SJSA1 (cell line): ENCODE measurements at regions not wholly inside any gene's neighbourhood (a gene's known extent, or its start where the extent isn't known, plus 50 kb on each side); places are given as distances from the start of the nearest gene placed in this dataset.
"Not testable (repeated sequence)": the region's sequence is repeated elsewhere in the genome, so short reads cannot be mapped to it uniquely, and the experiment has no call there.

Experiments
- DNase-seq, 2 experiments: peaks; one replicate each; pipeline ENCODE4 v3.0.0-alpha.2; 2015 to 2020; ENCODE audit warnings: low spot score in 2 of 2, low read depth in 1 of 2
- H3K27ac ChIP-seq: fragments of 250-450 bp; sonication (Bioruptor Pico); 2 replicates; pipeline ENCODE4 v1.5.1; 2020; ENCODE audit warnings: mild to moderate bottlenecking, moderate library complexity
- H3K27me3 ChIP-seq: fragments of 250-450 bp; sonication (Bioruptor Pico); replicated peaks from 2 replicates; pipeline ENCODE4 v1.5.1; 2020; ENCODE audit warnings: mild to moderate bottlenecking, moderate library complexity
- H3K36me3 ChIP-seq: fragments of 250-450 bp; sonication (Bioruptor Pico); 2 replicates; pipeline ENCODE4 v1.5.1; 2020; ENCODE audit warnings: mild to moderate bottlenecking
- H3K4me1 ChIP-seq: fragments of 250-450 bp; sonication (Bioruptor Pico); replicated peaks from 2 replicates; pipeline ENCODE4 v1.6.1; 2021; ENCODE audit warnings: mild to moderate bottlenecking
- H3K4me3 ChIP-seq: fragments of 250-450 bp; sonication (Bioruptor Pico); 2 replicates; pipeline ENCODE4 v1.5.1; 2020; ENCODE audit warnings: mild to moderate bottlenecking
- H3K9me3 ChIP-seq: fragments of 250-450 bp; sonication (Bioruptor Pico); replicated peaks from 2 replicates; pipeline ENCODE4 v1.5.1; 2020; ENCODE audit warnings: mild to moderate bottlenecking

DNA sequence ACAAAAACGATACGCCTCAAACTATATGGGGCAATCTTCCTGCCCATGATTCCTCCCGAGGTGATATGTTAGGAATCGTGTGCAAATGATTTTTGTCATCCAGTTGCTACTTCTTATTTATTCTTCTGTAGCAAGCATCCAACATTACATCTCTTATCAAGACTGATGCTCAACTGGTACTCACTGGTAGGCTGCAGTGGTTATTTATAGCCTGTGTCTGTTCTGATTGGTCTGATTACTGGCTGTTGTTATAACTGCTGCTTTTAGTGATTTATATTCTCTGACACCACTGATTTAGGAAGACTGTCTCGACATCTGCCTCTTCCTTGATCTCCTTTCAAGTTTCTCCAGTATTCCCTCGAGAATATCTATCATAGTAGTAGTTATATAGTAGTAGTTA lies 165.8 kb downstream of the LARP7 start:
- Histone ChIP-seq H3K36me3 (no peaks in the 10 kb centered on the region), H3K4me1 (no peaks in the 10 kb centered on the region), H3K27me3 (no peaks in the 10 kb centered on the region), H3K9me3 (no peaks in the 10 kb centered on the region), H3K4me3 (no peak overlapping the region), H3K27ac (no peak overlapping the region)
- no peak for DNase-seq

DNA sequence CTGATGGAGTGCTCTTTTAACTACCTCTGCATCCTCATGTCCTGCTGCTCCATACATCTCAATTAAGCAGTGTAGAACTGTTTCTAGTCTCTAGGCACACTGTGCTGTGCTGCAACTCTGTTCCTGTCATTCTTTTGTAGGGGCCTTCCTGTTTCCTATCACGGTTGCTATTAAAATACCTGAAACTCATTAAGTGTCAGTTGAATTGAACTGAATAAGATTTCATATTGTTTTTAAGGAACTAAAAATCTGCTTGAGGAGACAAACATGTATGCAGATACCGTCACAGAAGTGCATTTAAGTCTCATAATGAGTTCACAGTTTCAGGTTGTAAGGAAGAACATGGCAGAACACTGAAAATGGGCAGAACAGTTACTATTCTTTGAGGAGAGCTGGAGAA lies 170.1 kb downstream of the LARP7 start:
- no peaks in the 10 kb centered on the region for H3K4me1 ChIP-seq
- no peak overlapping the region for H3K4me3 ChIP-seq
- DNase-seq: no peak
- no peaks in the 10 kb centered on the region for H3K36me3 ChIP-seq
- no peaks in the 10 kb centered on the region for H3K9me3 ChIP-seq
- no peak overlapping the region for H3K27ac ChIP-seq
- no peaks in the 10 kb centered on the region for H3K27me3 ChIP-seq

DNA sequence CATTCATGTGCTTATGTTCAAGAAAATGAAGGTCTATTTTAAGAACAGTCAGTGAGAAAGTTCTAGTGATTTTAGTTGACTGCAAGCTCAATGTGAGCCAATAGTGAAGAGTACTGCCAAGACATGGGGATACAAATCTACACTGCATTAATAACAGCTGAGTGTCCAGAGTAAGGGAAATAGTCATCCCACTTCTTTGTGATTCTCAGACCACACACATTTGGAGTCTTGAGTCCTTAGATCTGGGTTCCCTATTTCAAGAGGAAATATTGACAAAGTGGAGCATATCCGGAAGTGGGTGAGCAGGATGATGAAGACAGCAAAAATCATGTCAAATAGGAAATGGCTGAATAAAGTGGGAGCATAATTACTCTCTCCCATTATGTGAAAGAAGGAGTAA lies 171.1 kb downstream of the LARP7 start:
- Histone ChIP-seq H3K4me3 (no peak overlapping the region), H3K27ac (no peak overlapping the region), H3K4me1 (no peaks in the 10 kb centered on the region), H3K36me3 (no peaks in the 10 kb centered on the region), H3K27me3 (no peaks in the 10 kb centered on the region), H3K9me3 (no peaks in the 10 kb centered on the region)
- no peak for DNase-seq

DNA sequence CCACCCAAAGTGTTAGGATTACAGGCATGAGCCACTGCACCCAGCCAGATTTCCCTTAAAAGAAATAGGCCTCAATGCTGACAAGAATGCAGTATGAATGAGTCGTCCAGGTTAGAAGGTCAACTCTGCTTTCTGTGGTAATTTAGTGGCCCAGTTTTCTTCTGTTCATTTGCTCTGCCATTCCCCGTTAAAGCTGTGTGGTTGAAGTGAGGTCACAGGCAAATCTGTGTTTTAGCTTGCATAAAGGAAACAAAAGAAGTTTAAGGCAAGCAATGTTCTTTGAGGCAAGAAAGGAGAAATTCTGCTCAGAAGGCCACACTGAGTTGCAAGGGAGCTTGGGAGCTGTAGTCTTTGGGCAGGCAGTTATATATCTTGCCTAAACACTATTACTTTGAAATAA lies 176.8 kb downstream of the LARP7 start:
- H3K4me1 ChIP-seq: no peaks in the 10 kb centered on the region
- peaks cover 6% of the 10 kb centered on the region; the same call in 1 of the 2 replicates for H3K27me3 ChIP-seq
- no peak overlapping the region for H3K4me3 ChIP-seq
- no peaks in the 10 kb centered on the region for H3K9me3 ChIP-seq
- no peaks in the 10 kb centered on the region for H3K36me3 ChIP-seq
- H3K27ac ChIP-seq: no peak overlapping the region
- DNase-seq: no peak

DNA sequence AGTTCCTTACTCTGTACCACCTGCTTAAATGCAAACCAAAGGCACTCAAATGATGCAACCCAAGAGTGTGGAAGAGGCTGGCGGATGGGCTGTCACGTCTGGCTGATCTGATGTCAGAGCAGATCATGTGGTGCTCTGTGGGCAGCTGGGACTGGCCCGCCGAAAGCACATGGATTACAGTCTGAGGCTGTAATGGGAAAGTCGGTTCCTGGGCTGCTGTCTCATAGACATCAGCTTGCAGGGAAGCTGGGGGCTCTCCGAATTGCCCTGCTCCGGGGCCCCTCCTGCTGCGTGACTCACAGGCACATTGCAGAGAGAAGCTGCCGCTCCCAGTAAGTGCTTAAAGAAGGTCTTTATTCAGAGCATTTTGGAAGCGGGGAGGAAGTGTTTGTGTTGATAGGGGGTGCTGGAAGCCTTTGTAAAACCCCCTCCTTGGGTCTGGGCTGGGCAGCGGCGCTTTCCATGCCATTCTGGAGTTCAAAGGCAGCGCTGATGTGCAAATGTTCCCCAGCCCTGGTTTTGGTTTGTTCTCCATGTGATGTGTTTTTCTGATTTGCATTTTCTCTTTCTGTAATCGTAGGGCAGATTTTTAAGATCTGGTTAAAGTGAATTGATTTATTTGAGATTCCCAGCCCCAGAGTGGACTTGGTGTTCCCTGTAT lies 181.1 kb downstream of the LARP7 start:
- Histone ChIP-seq H3K27ac (no peak overlapping the region), H3K4me3 (no peak overlapping the region), H3K4me1 (no peaks in the 10 kb centered on the region), H3K36me3 (no peaks in the 10 kb centered on the region), H3K9me3 (no peaks in the 10 kb centered on the region), H3K27me3 (peaks cover 6% of the 10 kb centered on the region; the same call in 1 of the 2 replicates)
- DNase-seq: peak; percentile 18 to 54

DNA sequence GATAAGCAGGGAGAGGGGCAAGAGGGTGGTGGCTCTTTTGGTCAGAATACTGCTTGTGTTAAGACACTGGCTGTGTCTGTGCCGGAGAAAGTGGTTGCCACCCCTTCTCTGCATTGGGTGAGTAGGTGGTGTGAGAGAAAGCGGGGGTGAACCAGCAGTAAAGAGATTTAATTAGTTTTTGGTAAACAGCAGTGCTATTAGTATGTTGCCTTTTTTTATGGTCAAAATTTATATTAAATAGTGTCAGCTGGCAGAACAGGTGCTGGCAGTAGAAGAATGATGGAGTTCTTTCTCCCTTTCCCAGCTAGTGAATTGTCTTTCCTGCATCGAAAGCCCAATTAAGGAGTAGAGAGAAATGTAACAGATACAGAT lies 181.6 kb downstream of the LARP7 start:
- no peak overlapping the region for H3K27ac ChIP-seq
- no peak for DNase-seq

DNA sequence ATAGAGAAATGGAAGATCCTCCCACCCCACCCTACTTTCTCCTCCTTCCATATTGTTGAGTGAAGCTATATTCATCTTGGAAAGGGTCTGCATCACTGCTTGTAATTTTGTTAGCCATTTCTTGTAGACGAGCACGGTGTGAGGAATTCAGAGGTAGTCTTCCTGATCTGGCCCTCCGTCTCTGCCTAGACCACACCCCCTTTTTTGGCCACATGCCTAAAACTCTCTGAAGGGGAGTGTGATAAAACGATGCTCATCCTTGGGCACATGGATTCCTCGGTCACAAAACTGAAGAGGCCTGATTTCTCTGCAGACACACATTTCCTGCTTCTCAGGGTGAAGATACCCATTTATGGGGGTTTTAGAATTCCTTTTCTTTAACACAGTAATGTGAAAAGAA lies 182.8 kb downstream of the LARP7 start:
- Histone ChIP-seq H3K27ac (no peak overlapping the region), H3K9me3 (no peaks in the 10 kb centered on the region), H3K36me3 (no peaks in the 10 kb centered on the region), H3K4me3 (no peak overlapping the region), H3K4me1 (no peaks in the 10 kb centered on the region), H3K27me3 (peaks cover 6% of the 10 kb centered on the region; the same call in 1 of the 2 replicates)
- DNase-seq: no peak

More for the DNA sequence above, 181.6 kb downstream of the LARP7 start:
- no peaks in the 10 kb centered on the region for H3K36me3 ChIP-seq
- no peaks in the 10 kb centered on the region for H3K9me3 ChIP-seq
- no peak overlapping the region for H3K4me3 ChIP-seq
- H3K27me3 ChIP-seq: peaks cover 6% of the 10 kb centered on the region; the same call in 1 of the 2 replicates
- no peaks in the 10 kb centered on the region for H3K4me1 ChIP-seq

DNA sequence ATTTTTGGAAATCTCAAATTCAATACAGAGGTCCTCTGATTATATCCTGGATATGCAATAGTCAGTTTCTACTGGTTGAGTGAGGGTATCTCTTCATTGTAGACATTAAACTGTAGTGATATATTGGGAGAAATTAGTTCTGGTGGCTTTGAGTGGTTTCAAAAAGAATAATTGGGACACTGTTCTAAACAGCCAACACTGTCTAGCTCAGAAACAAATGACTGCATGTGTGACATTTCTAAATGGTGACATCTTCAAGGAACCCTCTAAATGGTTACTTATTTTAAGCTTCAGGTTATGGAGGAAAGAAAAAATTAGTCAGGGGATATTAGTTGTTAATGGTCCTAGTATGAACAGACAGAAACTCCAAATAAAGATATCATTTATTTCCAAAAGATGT lies 186.2 kb downstream of the LARP7 start:
- Histone ChIP-seq H3K27ac (no peak overlapping the region), H3K9me3 (no peaks in the 10 kb centered on the region), H3K27me3 (no peaks in the 10 kb centered on the region), H3K4me3 (no peak overlapping the region), H3K4me1 (no peaks in the 10 kb centered on the region), H3K36me3 (no peaks in the 10 kb centered on the region)
- DNase-seq: no peak

DNA sequence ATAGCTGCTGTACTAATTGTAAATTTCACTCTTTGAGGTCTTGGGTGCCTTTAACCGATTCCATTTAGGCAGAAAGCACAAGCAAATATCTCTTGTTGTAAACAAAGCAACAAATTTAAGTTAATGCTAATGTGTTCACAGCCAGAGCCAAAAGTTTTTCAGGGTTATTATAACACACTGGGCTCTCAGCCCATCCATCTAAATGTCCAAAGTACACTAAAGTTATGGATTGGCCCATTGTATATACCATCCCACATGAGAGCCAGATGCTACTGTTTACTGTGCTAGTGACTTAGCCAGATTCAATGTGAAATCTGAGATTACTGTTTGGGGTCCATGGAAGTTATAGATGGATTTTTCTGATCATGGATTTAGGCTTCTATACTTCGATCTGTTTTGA lies 186.7 kb downstream of the LARP7 start:
- no peak for DNase-seq
- Histone ChIP-seq H3K9me3 (no peaks in the 10 kb centered on the region), H3K4me1 (no peaks in the 10 kb centered on the region), H3K4me3 (no peak overlapping the region), H3K36me3 (no peaks in the 10 kb centered on the region), H3K27me3 (no peaks in the 10 kb centered on the region), H3K27ac (no peak overlapping the region)

DNA sequence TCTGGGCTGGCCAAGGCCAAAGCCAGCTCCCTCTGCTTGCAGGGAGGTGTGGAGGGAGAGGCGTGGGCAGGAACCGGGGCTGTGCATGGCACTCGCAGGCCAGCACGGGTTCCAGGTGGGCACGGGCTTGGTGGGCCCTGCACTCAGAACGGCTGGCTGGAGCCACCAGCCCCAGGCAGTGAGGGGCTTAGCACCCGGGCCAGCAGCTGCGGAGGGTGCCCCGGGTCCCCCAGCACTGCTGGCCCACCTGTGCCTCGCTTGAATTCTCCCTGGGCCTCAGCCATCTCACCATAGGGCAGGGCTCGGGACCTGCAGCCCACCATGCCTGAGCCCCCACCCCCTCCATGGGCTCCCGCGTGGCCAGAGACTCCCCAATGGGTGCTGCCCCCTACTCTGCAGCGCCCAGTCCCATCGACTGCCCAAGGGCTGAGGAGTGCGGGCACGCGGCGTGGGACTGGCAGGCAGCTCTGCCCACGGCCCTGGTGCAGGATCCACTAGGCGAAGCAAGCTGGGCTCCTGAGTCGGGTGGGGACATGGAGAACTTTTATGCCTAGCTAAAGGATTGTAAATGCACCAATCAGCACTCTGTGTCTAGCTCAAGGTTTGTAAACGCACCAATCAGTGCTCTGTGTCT lies 193.9 kb downstream of the LARP7 start:
- H3K27me3 ChIP-seq: no peaks in the 10 kb centered on the region
- no peak overlapping the region for H3K4me3 ChIP-seq
- H3K27ac ChIP-seq: no peak overlapping the region
- no peaks in the 10 kb centered on the region for H3K9me3 ChIP-seq
- H3K4me1 ChIP-seq: no peaks in the 10 kb centered on the region
- no peak for DNase-seq
- no peaks in the 10 kb centered on the region for H3K36me3 ChIP-seq

DNA sequence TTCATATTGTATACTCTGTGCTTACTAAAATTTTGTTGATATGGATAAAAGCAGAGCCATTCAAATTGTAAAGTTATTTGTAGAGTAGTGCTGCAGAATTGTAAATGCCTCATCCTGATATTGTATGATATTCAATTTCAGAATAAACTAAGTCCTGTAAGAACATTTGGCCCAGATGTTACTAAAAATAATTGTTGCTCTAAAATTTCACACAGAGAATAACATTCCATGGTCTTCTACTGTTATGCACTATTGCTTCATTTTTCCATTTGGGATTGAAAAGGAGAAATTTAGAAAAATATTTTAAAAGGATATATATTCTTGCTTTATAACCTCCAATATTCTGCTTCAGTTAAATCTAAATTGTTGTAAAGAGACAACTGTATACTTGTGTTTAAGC lies 195.6 kb downstream of the LARP7 start:
- H3K4me1 ChIP-seq: no peaks in the 10 kb centered on the region
- H3K36me3 ChIP-seq: no peaks in the 10 kb centered on the region
- DNase-seq: no peak
- H3K9me3 ChIP-seq: no peaks in the 10 kb centered on the region
- H3K4me3 ChIP-seq: no peak overlapping the region
- no peaks in the 10 kb centered on the region for H3K27me3 ChIP-seq
- H3K27ac ChIP-seq: no peak overlapping the region

DNA sequence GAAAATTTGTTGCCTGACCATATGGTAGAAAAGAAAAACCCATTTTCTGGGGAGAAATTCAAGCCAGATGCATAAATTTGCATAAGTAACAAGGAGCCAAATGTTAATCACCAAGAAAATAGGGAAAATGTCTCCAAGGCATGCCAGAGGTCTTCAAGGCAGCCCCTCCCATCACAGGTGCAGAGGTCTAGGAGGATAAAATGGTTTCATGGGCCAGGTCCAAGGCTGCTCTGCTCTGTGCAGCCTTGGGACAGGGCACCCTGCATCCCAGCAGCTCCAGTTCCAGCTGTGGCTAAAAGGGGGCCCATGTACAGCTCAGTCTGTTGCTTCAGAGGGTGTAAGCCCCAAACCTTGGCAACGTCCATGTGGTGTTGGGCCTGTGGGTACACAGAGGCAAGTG lies 200.0 kb downstream of the LARP7 start:
- no peak overlapping the region for H3K27ac ChIP-seq
- no peaks in the 10 kb centered on the region for H3K36me3 ChIP-seq
- no peaks in the 10 kb centered on the region for H3K9me3 ChIP-seq
- no peaks in the 10 kb centered on the region for H3K4me1 ChIP-seq
- no peak overlapping the region for H3K4me3 ChIP-seq
- H3K27me3 ChIP-seq: no peaks in the 10 kb centered on the region; the same call in 1 of the 2 replicates
- DNase-seq: no peak

DNA sequence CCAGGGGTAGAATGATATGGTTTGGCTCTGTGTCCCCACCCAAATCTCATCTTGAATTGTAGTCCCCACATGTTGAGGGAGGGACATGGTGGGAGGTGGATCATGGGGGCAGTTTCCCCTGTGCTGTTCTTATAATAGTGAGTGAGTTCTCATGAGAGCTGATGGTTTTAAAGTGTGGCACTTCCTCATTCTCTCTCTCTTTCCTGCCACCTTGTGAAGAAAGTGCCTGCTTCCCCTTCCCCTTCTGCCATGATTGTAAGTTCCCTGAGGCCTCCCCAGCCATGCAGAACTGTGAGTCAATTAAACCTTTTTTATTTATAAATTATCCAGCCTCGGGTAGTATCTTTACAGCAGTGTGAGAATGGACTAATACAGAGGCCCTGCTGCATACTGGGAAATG lies 201.1 kb downstream of the LARP7 start:
- H3K27me3 ChIP-seq: not testable (repeated sequence)

DNA sequence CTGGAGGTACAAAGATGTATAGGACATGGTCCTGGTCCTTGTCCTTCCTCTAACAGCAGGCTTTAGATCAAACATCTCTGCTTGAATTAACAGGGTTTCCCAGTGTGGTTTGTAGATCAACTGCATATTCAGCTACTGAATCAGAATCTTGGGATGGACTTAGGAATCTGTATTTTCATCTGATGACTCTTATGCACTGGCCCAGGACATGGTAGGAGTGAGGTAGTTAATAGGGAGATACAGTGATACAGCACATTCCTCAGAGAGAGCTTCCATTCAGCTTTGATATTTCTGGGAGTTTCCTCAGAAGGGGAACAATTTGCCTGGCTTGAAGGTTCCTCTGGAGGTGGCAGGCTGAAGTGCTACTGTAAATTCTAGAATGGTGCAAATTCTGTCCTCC lies 203.1 kb downstream of the LARP7 start:
- no peak for DNase-seq
- Histone ChIP-seq H3K4me3 (no peak overlapping the region), H3K27me3 (no peaks in the 10 kb centered on the region; the same call in 1 of the 2 replicates), H3K9me3 (no peaks in the 10 kb centered on the region), H3K4me1 (no peaks in the 10 kb centered on the region), H3K27ac (no peak overlapping the region), H3K36me3 (no peaks in the 10 kb centered on the region)

More for the DNA sequence above, 201.1 kb downstream of the LARP7 start:
- not testable (repeated sequence) for H3K27ac ChIP-seq, DNase-seq, H3K36me3 ChIP-seq, H3K4me1 ChIP-seq, H3K4me3 ChIP-seq, H3K9me3 ChIP-seq

DNA sequence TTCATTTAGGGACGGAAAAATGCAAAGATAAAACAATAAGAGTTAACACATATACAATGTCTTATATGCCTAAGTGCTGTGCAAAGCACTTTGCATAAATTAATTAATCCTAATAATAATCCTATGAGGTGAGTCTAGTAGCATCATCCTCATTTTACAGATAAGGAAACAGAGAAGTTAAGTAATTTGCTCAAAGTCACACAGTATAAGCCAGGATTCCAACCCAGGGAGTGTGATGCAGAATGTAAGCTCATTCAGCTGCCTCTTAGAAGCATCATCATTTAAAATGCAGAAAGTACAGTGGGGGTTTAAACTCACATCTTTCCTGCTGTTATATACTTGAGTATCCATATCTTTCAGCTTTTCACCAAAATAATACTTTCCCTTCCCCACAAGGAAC lies 203.7 kb downstream of the LARP7 start:
- H3K27me3 ChIP-seq: no peaks in the 10 kb centered on the region; the same call in 1 of the 2 replicates
- no peaks in the 10 kb centered on the region for H3K4me1 ChIP-seq
- no peak for DNase-seq
- H3K27ac ChIP-seq: no peak overlapping the region
- no peaks in the 10 kb centered on the region for H3K36me3 ChIP-seq
- no peaks in the 10 kb centered on the region for H3K9me3 ChIP-seq
- no peak overlapping the region for H3K4me3 ChIP-seq
